AG09309 (cell line): ENCODE measurements at regions not wholly inside any gene's neighbourhood (a gene's known extent, or its start where the extent isn't known, plus 50 kb on each side); places are given as distances from the start of the nearest gene placed in this dataset.
"Not testable (repeated sequence)": the region's sequence is repeated elsewhere in the genome, so short reads cannot be mapped to it uniquely, and the experiment has no call there.

ENCODE experiments used
- DNase-seq: peaks from one replicate; pipeline ENCODE4 v3.0.0-alpha.2; 2010; ENCODE audit warnings: low read depth
- H3K4me3 ChIP-seq: 2 replicates; pipeline ENCODE4 v1.5.1; 2011; ENCODE audit warnings: mild to moderate bottlenecking, low read depth, low read length, moderate library complexity; ENCODE audit not compliant: control insufficient read depth
- CTCF ChIP-seq: IDR thresholded peaks from 2 replicates; pipeline ENCODE4 v1.5.1; 2011; ENCODE audit warnings: mild to moderate bottlenecking, low read depth, low read length, inconsistent platforms; ENCODE audit not compliant: insufficient read depth, control insufficient read depth; ENCODE audit errors: missing control alignments

- TF ChIP-seq CTCF = no peak
- DNase-seq = no peak
- no peak overlapping the region for H3K4me3 ChIP-seq
Measured at GRCh38 chr5:104890767-104891166, 1328.2 kb upstream of the NUDT12 start.

GRCh38 chr5:104859437-104859836 is 1296.8 kb upstream of the NUDT12 start:
- no peak for TF ChIP-seq CTCF
- DNase-seq = no peak

GRCh38 chr5:104852099-104852498 is 1289.5 kb upstream of the NUDT12 start:
- H3K4me3 ChIP-seq, DNase-seq: not testable (repeated sequence)

More at GRCh38 chr5:104859437-104859836, 1296.8 kb upstream of the NUDT12 start:
- no peak overlapping the region for H3K4me3 ChIP-seq

- TF ChIP-seq CTCF = no peak
- H3K4me3 ChIP-seq = no peak overlapping the region
- DNase-seq = no peak
Measured at GRCh38 chr5:104845541-104845940, 1283.0 kb upstream of the NUDT12 start.

GRCh38 chr5:104843822-104844221 is 1281.2 kb upstream of the NUDT12 start:
- no peak for TF ChIP-seq CTCF
- H3K4me3 ChIP-seq = no peak overlapping the region
- DNase-seq = no peak

- no peak for DNase-seq
- no peak overlapping the region for H3K4me3 ChIP-seq
- TF ChIP-seq CTCF = no peak
Measured at GRCh38 chr5:104840284-104840683, 1277.7 kb upstream of the NUDT12 start.

GRCh38 chr5:104831515-104831914 is 1268.9 kb upstream of the NUDT12 start:
- not testable (repeated sequence) for DNase-seq

GRCh38 chr5:104821606-104822005 is 1259.0 kb upstream of the NUDT12 start:
- TF ChIP-seq CTCF = no peak
- H3K4me3 ChIP-seq = no peak overlapping the region
- no peak for DNase-seq

More at GRCh38 chr5:104831515-104831914, 1268.9 kb upstream of the NUDT12 start:
- H3K4me3 ChIP-seq = not testable (repeated sequence)
